CD4-positive, alpha-beta T cell treated with Interleukin-6 at 100 ng/mL for 8 hours (primary cell): ENCODE measurements at regions not wholly inside any gene's neighbourhood (a gene's known extent, or its start where the extent isn't known, plus 50 kb on each side); places are given as distances from the start of the nearest gene placed in this dataset.

Experiments used
- DNase-seq: peaks from one replicate; pipeline ENCODE4 v3.0.0-alpha.2; 2020; ENCODE audit warnings: mixed read lengths, low spot score

DNA sequence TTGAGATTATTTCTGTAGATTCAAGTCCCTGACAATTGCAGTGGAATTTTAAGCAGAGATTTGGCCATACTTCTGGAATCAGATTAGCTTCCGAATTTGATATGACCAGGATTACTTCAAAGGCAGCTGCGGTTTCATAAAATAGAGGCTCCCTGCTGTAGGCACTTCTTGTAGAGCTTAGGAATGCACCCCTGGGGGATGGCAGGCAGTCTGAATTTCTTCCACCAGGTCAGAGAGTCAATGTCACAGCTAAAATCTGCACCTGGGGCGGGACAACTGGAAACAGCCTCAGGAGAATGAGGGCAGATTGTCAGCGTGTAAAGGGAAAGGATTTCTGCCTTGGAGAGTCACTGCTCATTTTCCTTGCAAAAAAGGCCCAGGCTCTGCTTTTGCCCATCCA is 182.6 kb downstream of the ARRDC4 start:
- DNase-seq, result no peak

DNA sequence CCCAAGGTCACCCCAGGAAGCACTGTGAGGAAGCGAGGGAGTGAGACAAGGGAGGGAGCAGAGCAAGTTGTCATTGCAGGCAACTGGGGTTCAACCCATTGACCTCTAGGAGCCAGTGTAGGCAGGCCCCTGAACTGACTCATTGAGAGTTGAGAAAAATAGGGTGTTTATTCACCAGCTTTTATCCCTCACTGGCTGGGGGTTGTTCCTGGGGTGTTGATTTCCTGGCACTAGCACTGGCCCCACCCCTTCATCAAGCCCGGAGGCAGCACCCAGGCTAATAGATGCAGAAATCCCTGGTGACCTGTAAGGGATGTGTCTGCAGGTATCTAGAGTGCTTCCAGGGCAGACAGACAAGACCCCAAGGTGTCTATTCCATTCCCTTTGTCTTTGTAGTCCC is 183.9 kb downstream of the ARRDC4 start:
- no peak for DNase-seq

DNA sequence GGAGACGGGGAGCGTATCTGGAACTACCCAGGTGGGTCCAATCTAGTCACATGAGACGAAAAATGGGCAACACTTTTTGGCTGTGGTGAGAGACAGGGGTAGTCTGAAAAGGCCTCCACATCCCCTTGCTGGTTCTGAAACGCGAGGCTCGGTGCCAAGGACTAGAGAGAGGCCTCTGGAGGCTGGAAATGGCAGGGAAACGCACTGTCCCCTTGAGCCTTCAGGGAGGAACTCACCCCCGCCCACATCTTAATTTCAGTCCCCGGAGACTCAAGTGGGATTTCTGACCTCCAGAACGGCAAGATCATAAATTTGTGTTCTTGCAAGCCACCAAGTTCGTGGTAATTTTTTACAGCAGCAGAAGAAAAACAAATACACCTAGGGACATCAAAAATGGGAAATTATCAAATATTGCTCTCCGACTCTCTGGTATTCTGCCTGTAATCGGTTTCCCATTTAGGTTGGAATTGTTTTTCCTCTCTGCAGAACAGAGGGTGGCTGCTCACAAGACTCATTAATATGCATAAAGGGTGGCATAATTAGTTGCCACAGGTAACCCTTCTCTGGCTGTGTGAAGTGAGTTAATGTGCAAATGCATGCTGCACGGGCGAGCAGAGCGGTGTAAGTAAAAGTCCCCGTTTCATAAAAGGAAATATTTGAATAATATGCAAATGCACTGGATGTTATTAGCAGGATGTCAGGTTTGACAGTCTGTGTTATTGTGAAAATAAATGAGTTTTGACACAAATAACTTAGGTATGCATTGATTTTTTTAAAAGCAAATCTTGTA is 185.7 kb downstream of the ARRDC4 start:
- no peak for DNase-seq

DNA sequence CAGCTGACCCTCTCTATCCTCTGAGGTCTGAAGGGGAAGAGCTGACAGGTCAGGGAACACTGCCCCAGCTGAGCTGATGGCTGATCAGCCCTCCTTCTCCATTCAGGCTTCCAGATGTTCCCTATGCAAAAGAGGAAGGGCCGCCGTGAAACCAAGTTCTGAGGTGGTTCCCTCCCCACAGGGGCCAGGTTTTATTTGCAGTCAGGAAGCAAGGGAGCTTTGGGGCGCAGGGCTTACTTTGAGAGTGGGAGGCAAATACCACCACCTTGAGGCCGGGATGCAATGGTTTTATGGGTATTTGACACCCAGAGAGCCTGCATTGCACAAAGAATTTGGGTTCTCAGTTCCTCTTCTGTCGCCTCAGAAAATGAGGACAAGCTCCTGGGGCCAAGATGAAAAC is 186.9 kb downstream of the ARRDC4 start:
- no peak for DNase-seq

DNA sequence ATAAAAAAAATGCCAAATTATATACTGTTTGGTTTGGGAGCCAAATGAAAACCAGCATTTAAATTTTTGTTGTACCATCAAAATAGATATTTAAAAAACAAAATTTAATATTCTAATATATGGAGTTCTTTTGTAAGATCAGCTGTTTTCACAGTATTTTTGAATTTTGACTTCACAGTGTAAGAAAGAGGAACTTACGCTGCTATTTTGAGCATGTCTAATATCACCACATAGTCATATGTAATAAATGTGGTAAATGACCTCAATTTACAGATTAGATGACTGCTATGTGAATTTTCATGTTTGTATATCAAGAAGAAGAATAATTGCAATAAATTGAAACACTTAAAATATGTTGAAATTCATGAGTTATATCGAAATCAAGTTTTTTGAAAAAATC is 189.6 kb downstream of the ARRDC4 start:
- DNase-seq, result no peak

DNA sequence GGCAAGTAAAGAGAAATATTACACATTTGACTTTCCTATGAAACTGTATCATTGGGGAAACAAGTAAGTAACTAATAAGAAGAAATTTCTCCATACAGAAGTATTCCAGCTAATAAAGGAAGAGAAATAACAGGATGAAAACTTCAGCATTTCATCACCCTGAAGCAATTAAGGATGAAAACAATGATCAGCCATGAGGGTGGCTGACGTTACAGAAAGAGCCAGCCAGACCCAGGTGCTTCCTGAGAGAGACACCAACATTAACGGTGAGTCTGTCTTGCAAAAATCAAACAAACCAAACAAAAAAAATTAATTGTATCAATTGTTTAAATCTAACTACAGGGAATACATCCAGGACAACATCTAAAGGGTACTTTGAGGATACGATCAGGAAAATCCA is 190.0 kb downstream of the ARRDC4 start:
- DNase-seq, result no peak

DNA sequence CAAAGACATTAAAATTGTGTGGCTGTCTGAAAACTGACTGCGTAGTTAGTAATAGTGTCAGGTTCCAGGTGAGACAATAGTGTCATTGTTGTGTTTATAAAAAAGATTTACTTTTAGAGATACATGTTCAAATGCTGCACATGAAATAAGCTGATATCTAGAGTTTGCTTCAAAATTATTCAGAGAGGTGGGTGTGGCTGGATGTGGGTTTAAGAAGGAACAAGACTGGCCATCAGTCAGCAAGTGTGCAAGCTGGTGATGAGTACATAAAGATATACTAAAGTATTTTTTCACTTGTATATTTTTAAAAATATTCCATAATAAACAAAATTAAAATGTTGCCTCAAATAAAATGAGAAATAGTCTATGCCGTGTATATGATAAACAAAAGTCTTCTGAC is 190.6 kb downstream of the ARRDC4 start:
- DNase-seq, result no peak

DNA sequence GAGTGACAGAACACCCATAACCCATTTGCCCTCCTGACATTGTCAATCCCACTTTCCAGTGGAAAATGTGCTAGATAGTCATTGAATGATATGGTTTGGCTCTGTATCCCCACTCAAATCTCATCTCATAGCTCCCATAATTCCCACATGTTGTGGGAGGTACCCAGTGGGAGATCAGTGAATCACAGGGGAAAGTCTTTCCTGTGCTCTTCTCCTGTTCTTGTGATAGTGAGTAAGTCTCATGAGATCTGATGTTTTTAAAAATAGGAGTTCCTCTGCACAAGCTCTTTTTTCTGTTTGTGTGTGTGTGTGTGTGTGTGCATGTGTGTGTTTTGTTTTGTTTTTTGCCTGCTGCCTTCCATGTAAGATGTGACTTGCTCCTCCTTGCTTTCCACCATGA is 191.7 kb downstream of the ARRDC4 start:
- no peak for DNase-seq

DNA sequence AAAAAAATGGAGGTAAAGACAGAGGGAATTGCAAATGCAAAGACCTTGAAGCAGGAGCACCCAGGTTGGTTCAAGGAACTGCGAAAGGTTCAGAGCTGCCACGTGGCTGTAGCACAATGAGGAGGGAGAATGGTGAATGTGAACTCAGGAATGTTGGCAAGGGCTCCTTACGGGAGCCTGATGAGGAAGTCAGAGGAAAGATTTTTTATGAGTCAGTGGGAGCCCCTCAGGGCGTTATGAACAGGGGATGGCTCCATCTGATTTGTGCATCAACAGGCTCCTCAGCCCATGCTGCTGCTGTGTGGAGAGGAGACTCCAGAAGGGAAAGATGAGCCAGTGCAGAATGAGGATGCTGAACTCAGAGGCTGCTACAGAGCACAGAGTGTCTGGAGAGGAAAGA is 194.4 kb downstream of the ARRDC4 start:
- no peak for DNase-seq

DNA sequence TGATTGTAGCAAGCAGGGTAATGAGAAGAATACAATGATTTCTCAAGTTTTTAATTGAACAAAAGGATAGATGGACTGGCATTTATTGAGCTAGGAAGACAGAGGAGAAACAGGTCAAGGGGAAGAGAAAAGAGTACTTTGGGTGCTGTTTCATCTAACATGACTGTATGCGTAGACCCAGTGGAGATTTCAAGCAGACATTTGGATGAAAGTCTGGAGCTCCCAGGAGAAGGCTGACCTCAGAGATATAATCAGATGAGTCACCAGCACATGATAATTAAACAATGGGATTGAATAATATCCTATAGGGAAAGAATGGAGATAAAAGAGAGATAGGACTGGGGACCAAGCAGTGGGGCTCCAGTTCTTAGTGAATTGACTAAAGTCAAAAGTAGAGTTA is 194.9 kb downstream of the ARRDC4 start:
- no peak for DNase-seq

DNA sequence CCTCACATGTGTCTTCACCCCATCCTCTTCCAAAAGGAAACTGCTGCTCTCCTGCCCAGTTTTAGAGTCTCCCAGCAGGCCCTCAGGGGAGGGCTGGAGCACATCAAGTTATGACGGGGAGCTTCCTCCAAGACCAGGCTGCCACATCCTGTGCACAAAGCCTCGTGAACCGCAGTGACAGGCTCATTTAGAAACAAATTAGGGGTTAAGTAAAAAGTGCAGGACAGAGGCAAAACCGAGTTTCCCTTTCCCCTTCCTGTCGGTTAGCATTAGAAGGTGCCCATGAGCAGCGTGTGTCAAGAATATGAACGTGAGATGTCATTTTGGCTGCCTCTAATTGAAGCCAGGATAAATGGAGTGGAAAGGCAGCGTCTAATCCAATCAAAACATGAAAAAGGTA is 199.7 kb downstream of the ARRDC4 start:
- DNase-seq, result peak; percentile 17

DNA sequence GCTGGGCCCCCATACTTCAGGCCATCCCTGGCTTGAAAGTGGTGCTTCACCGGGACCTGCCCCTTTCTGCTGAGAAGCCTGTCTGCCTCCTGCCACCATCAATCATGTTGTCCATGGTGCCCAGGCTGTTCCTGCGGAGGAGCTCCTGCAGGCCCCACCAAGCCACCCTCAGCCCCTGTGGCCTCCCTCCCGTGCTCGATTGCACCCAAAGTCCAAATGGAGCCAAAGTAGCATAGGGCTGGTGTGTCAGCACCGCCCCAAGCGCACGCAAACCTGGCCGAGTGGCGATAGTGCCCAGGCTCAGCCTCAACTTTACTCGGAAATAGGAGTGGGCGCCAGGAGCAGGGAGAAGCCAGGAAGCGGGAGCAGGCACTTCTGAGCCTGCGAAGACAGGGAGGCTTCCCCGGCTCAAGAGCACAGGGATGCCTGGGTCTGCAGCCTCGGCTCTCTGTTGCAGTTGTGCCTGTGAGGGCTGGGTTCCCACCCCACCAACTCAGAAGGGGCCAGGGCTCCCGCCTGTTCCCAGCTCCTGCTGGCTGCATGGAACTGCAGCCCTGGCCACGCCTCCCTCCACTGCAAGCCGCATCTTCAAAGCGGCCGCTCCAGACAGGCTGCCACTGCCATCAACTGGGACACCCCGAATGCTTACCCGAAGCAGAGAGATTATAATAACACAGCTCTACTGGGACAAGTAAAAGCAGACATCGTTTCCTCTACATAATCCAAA is 203.0 kb downstream of the ARRDC4 start:
- no peak for DNase-seq

DNA sequence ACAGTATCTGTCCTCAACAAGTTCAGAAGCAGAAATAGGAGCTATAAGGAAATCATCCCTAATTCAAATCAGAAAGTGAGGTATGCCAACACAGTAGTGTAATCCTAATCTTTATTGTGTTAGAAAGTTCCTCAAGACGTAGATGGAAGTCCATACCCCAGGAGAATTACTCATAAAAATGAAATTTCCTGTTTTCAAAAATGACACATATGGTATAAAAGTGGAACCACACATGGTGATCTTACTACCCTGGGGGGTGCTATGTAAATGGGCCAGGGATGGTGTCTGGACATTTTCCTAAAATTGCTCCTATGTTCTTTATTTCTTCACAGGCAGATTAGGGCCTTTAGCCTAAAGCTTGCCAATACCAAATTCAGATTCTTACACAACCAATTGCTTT is 204.1 kb downstream of the ARRDC4 start:
- no peak for DNase-seq

DNA sequence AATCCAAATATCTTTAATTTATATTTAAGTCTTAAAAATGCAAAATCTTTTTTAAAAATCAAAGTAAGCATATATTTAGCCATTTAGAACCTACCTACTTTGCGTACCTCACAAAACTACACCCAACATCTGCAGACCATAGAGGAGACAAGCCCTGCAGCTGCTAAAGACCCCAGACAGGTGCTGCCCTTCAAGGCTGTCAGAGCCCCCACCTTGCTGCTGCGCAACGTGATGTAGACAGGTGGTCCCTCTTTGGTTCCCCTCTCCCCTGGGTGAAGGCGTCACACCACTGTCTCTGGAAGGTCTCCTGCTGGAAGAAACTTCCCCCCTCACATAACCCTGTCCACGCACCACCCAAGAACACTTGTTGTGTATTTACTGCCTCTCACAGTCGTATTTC is 204.5 kb downstream of the ARRDC4 start:
- DNase-seq, result no peak

DNA sequence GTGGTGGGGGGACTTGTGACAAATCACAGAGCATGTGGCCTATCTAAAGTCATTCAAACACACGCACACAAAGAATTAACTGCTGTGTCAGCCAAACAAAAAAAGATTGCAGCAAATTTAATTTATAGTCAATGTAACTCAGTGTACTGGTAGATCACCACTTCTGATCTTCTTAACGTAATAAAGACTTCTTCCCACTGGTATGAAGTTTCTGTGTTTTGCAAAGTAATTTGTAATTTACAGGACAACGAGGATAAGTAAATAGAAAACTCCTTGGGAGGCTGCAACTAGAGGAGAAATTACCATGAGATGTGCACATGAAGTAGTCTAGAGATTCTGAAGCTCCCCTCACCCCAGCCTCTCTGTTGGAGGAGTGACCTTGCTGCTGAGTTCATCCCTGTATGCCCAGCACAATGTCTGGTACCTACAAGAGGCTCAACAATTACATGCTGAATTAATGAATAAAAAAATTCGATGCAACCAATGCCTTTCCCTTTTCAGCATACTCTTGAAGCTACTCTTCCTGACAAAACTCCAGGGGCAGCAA is 207.3 kb downstream of the ARRDC4 start:
- DNase-seq, result no peak

DNA sequence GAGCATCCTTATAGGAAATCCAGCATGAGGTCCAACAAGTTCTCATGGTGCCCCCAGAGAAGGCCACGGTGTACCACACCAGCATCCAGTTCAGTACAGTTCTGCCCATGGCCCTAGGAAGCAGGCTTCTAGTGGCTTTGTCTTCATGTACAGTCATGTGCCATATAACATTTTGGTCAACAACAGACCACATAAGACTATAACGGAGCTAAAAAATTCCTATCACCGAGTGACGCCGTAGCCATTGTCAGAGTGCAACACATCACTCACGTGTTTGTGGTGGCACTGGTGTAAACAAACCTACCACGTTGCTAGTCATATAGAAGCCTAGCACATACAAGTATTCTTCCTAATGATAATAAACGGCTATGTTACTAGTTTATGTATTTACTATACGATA is 209.0 kb downstream of the ARRDC4 start:
- DNase-seq, result no peak

DNA sequence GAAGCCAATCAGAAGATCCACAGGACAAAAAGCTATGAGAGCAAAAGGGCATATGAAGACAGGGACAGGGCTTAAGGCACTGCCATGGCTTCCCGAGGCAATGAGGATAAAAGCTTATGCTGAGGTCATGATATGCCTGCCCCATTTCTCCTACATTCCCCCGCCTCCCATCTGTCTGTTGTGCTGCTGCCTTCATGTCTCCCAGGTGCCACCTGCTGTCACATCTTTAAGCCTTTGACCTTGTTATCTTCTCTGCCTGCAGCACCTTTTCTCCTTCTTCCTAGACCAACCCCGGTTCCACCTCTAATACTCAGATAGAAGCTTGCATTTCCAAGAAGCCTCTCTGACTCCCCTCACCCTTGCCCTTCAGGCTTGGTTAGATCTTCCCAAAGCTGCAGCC is 213.8 kb downstream of the ARRDC4 start:
- DNase-seq, result no peak

DNA sequence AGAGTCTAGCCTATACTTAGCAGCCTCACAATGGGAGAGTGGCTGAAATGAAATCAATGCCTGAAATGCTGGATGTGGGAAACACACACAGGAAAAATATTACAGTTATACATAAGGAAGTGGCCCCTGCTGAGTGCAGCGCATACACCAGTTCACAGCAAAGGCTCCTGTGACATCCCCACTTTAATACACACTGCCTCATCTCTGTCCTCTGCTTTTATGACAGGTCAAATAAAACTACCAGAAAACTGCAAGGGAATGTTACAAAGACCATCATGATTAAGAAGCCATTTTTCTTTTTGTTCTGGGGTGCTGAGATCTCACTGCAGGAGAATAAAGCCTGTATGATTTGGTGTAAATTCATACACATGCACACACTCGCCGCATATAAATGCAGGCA is 214.3 kb downstream of the ARRDC4 start:
- no peak for DNase-seq

DNA sequence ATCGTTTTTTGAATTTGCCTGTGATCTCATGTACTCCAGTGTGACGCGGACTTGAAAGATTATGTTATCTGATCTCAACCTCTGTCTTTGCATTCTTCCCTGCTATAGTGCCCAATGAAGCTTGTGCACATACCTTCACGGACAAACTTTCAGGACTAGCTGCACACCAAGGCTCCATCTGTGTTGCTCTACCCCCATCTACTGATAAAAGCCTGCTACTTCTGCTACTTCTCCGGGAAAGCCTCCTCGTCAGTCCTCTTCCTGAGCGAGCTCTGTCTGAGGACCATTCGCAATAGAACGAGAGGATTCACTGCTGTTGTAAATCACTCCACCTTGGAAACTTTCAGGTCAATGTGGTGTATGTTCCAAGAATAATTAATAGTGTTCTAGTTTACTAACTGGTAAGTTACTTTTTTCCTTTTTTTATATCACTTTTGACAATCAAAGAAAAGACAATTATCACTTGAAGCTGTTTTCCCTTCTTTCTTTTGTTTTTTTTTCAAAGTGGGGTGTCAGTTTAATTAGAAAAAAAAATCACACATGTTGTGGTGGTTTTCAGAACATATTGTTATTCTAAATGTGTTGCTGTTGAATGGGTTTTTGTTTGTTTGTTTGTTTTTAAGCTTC is 217.6 kb downstream of the ARRDC4 start:
- peak; percentile 16 for DNase-seq

DNA sequence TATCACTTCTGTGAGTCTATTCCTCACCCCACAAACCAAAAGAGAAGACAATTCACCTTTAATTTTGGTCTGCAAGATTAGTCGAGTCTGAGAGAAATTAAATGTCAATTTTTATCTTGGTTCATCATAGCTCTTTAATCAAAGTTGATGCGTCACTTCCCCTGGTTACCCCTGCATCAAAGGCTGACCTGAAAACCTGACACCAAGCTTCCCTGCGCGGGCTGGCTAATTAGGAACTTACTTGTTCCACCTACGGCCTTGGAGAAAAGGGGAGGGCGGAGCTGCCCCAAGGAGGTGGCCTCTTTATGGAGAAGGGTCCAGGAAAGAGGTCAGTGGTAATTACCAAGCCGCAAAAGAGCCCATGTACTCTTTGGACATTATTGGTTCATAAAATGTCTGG is 218.4 kb downstream of the ARRDC4 start:
- DNase-seq, result no peak

DNA sequence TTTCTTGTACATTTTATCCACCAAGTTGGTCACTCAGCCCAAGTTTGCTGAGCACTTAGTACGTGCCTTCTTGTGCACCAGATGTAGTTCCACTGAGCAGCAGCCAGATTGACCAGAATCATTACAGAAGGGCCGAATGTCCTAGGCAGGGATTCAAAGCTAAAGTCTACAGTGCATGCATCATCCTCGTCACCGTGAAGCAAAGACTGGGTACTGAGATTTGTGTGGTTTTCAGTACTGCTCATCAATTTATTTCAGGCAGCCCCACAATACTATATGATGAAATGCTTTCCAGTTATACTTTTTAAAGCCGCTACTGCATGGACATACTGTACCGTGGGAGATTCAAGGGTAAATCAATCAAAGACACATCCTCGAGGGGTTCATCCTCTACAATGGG is 227.0 kb downstream of the ARRDC4 start:
- no peak for DNase-seq

DNA sequence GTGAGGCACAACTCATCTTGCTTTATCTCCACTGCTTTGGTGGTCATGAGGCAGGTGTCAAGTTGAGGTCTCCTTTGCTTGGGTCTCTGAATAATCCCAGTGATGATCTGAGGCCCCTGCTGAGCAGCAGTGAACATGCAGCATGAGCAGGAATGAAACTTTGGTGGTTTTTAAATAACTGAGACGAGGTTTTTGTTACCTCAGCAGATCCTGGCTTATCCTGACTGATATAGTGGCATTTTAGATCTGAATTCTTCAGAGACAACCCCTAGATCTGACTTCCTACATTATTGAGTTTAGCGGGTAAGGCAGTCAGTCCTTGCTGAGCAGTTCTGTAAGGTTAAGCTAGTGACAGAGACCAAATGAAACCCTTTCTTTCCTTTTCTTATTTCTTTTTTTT is 230.4 kb downstream of the ARRDC4 start:
- DNase-seq, result no peak

DNA sequence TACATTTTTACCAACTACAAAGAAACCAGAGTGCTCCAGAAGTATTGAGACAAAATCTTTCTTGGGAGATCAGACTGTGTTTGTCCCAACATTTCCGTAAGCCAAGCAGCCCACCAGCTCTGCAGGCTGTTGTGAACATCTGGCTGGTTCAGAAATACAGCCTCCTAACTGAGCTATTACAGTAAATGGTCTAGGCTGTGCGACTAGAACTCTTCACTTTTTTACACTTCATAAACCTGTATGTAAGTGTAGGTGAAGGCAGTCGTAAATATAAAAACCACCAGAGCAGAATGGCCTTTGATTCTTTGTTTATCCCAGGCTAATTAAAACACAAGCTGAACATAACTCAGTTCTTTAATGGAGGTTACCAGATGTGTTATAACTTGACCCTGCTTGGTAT is 235.3 kb downstream of the ARRDC4 start:
- no peak for DNase-seq
